HG03095 (cell line): ENCODE measurements at regions not wholly inside any gene's neighbourhood (a gene's known extent, or its start where the extent isn't known, plus 50 kb on each side); places are given as distances from the start of the nearest gene placed in this dataset.
A peak's percentile ranks its signal among the peaks of the same experiment; 100 is the strongest.
"Not testable (repeated sequence)": the region's sequence is repeated elsewhere in the genome, so short reads cannot be mapped to it uniquely, and the experiment has no call there.

Source experiments
- ATAC-seq: cut with Tn5 transposase; IDR thresholded peaks from one replicate; pipeline ENCODE4 v1.9.1; 2021; ENCODE audit warnings: moderate library complexity; ENCODE audit not compliant: unreplicated experiment

DNA sequence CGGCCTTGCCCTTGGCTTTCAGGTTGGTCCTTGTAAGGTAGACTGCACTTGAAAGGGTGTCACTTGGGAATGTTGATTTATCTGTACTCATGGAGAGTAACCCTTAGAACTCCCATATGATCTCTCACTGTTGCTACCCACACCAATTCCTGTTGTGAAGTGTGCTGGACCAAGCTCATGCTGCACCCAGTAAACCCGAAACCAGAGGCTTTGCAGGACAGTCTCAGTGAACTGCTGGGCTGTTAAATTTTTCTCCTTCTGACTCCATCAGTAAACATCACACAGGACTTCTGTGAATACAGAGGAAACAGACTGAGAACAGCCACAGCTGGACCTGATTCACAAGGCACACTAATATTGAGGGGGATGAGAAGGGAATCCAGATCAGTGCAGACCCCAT, 783.0 kb downstream of the TMEM121 start:
- ATAC-seq, result peak; percentile 30

- no peak for ATAC-seq
These were observed 789.1 kb downstream of the TMEM121 start for GRCh38 chr14:106315436-106315835.

GRCh38 chr14:106317593-106317992, 791.2 kb downstream of the TMEM121 start:
- ATAC-seq, result no peak

DNA sequence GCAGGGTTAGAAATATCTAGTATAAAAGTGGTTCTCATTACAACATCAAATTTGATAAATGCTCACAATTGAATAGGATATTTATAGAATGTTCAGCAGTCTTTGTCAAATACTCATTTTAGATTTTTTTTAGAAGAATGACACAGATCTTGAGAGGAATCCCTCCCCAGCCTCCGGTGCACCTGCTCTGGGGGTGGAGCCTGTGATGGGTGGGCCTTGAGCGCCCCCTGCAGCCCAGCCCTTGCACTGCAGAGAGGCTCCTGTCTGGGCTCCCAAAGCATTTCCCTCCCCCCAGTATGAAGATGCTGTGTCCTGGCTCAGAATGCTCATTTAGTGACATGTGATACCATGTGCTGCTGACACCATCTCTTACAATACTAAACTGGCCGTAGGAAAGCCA, 792.3 kb downstream of the TMEM121 start:
- no peak for ATAC-seq

- not testable (repeated sequence) for ATAC-seq
These were observed 797.6 kb downstream of the TMEM121 start for GRCh38 chr14:106323970-106324369.

- no peak for ATAC-seq
These were observed 800.9 kb downstream of the TMEM121 start for GRCh38 chr14:106327234-106327633.

- ATAC-seq, result not testable (repeated sequence)
These were observed 801.4 kb downstream of the TMEM121 start for GRCh38 chr14:106327702-106328353.

DNA sequence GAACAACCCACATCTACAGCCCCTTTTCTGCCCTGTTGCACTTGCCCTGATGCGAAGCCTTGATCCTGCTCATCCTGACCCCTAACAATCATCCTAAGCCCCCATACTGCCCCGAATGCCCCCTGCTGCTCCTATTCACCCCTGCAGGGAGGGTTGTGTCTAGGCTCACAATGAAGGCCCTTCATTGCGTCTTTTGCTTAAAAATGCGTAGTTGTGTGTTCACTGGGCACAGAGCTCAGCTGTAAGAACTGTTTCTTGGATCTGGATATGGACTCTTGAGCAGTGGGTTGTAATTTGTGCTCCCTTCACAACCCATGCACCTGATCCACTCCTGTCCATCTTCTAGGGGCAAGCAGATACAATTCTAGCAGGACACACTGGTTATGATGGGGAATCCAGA, 802.9 kb downstream of the TMEM121 start:
- not testable (repeated sequence) for ATAC-seq

DNA sequence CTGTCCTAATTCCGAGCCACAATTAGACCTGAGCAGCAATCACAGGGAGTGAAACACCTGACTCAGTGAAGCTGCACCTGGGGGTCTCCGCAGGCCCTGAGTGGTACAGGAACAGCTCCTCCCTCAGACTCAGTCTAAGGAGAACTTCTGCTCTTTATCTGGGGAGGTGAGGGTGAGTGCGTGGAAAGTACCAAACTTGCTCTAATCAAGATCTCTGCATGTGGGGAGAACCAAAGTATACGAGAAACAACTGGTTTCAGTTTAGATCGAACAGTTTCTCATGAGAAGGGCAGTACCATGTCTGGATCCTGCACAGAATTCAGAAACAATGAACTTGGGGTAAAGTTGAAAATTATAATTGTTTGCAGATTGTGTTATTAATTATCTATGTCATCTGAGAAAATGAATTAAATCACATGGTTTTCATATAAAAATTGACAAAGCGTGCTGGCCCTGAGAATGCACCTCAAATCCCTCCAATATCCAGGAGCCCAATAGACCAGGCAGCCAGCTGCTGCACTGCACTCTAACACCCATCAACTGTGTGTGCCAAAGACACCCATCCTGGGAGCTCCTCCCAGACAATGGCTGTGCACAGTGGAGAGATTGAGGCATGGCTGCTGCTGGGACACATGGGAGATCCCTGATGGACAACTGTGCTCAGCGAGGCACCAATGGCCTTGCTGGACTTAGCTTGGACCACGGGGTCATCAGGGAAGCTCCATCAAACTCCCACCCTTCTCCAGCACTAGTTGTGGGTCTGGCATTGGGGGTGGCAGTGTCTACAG, 803.8 kb downstream of the TMEM121 start:
- ATAC-seq, result not testable (repeated sequence)

GRCh38 chr14:106334428-106335109, 808.2 kb downstream of the TMEM121 start:
- not testable (repeated sequence) for ATAC-seq

GRCh38 chr14:106335110-106335429, 808.7 kb downstream of the TMEM121 start:
- ATAC-seq, result not testable (repeated sequence)

- not testable (repeated sequence) for ATAC-seq
These were observed 812.4 kb downstream of the TMEM121 start for GRCh38 chr14:106338775-106339174.

GRCh38 chr14:106340658-106341057, 814.3 kb downstream of the TMEM121 start:
- not testable (repeated sequence) for ATAC-seq

GRCh38 chr14:106341161-106341560, 814.8 kb downstream of the TMEM121 start:
- not testable (repeated sequence) for ATAC-seq

GRCh38 chr14:106343626-106344025, 817.2 kb downstream of the TMEM121 start:
- no peak for ATAC-seq

- not testable (repeated sequence) for ATAC-seq
These were observed 817.8 kb downstream of the TMEM121 start for GRCh38 chr14:106344065-106344614.

- not testable (repeated sequence) for ATAC-seq
These were observed 818.6 kb downstream of the TMEM121 start for GRCh38 chr14:106344791-106345479.

GRCh38 chr14:106346084-106346483, 819.7 kb downstream of the TMEM121 start:
- no peak for ATAC-seq

- ATAC-seq, result no peak
These were observed 820.3 kb downstream of the TMEM121 start for GRCh38 chr14:106346534-106347290.

- no peak for ATAC-seq
These were observed 821.0 kb downstream of the TMEM121 start for GRCh38 chr14:106347291-106347778.
